ENCODE measurements at regions not wholly inside any gene's neighbourhood (a gene's known extent, or its start where the extent isn't known, plus 50 kb on each side); places are given as distances from the start of the nearest gene placed in this dataset.

GRCh38 chrX:95325185-95325584 lies 1359.5 kb upstream of the DIAPH2 start:
- H3K36me3 ChIP-seq (ENCODE audit: low read depth, missing control alignments): no peaks in the 10 kb centered on the region
- DNase-seq: no peak
- no peaks in the 10 kb centered on the region for H3K27me3 ChIP-seq
- H3K4me1 ChIP-seq: no peaks in the 10 kb centered on the region
- no peak for TF ChIP-seq POLR2A (IDR thresholded peaks at IDR 0.05)
- no peaks in the 10 kb centered on the region for H3K9me3 ChIP-seq
- 53 to 61% methylated on average over 2 of the region's 2 CpGs for WGBS, 2 donors
- no peak overlapping the region for H3K4me3 ChIP-seq
- no peak overlapping the region for H3K27ac ChIP-seq
- intact Hi-C loops (cut with DNase I; ENCODE audit: low total_unique reads): no loop called here

- Histone ChIP-seq H3K4me3 (no peak overlapping the region), H3K36me3 (ENCODE audit: low read depth, missing control alignments) (no peaks in the 10 kb centered on the region), H3K27ac (no peak overlapping the region), H3K27me3 (no peaks in the 10 kb centered on the region), H3K9me3 (no peaks in the 10 kb centered on the region), H3K4me1 (no peaks in the 10 kb centered on the region)
- DNase-seq: no peak
- intact Hi-C loops (cut with DNase I; ENCODE audit: low total_unique reads): no loop called here
- TF ChIP-seq CTCF (IDR thresholded peaks at IDR 0.05): no peak
- no peak for TF ChIP-seq POLR2A (IDR thresholded peaks at IDR 0.05)
- WGBS, 2 donors: 60 to 100% methylated on average over 1 to 2 of the region's 2 CpGs
Measured at GRCh38 chrX:95330292-95330691, 1354.3 kb upstream of the DIAPH2 start.

GRCh38 chrX:95332530-95332929 lies 1352.1 kb upstream of the DIAPH2 start:
- intact Hi-C loops (cut with DNase I; ENCODE audit: low total_unique reads): no loop called here
- H3K9me3 ChIP-seq: no peaks in the 10 kb centered on the region
- H3K27me3 ChIP-seq: no peaks in the 10 kb centered on the region
- H3K4me3 ChIP-seq: no peak overlapping the region
- H3K27ac ChIP-seq: no peak overlapping the region
- no peak for DNase-seq
- no peaks in the 10 kb centered on the region for H3K36me3 ChIP-seq (ENCODE audit: low read depth, missing control alignments)
- TF ChIP-seq POLR2A (IDR thresholded peaks at IDR 0.05): no peak
- no peak for TF ChIP-seq CTCF (IDR thresholded peaks at IDR 0.05)
- no peaks in the 10 kb centered on the region for H3K4me1 ChIP-seq
- WGBS, 2 donors: 0 to 10% methylated on average over 1 to 8 of the region's 8 CpGs

- TF ChIP-seq CTCF (IDR thresholded peaks at IDR 0.05) (no peak), POLR2A (IDR thresholded peaks at IDR 0.05) (no peak)
- Histone ChIP-seq H3K4me3 (no peak overlapping the region), H3K27me3 (no peaks in the 10 kb centered on the region), H3K36me3 (ENCODE audit: low read depth, missing control alignments) (no peaks in the 10 kb centered on the region), H3K4me1 (no peaks in the 10 kb centered on the region), H3K27ac (no peak overlapping the region), H3K9me3 (no peaks in the 10 kb centered on the region)
- DNase-seq: no peak
- WGBS, 2 donors: 39 to 40% methylated on average over 3 of the region's 3 CpGs
- intact Hi-C loops (cut with DNase I; ENCODE audit: low total_unique reads): no loop called here
Measured at GRCh38 chrX:95346856-95347255, 1337.8 kb upstream of the DIAPH2 start.

- Histone ChIP-seq H3K4me1 (no peaks in the 10 kb centered on the region), H3K36me3 (ENCODE audit: low read depth, missing control alignments) (no peaks in the 10 kb centered on the region), H3K9me3 (no peaks in the 10 kb centered on the region), H3K27me3 (no peaks in the 10 kb centered on the region), H3K27ac (no peak overlapping the region), H3K4me3 (no peak overlapping the region)
- intact Hi-C loops (cut with DNase I; ENCODE audit: low total_unique reads): no loop called here
- WGBS, 2 donors: 46 to 49% methylated on average over 6 of the region's 6 CpGs
- TF ChIP-seq POLR2A (IDR thresholded peaks at IDR 0.05) (no peak), CTCF (IDR thresholded peaks at IDR 0.05) (no peak)
- DNase-seq: no peak
Measured at GRCh38 chrX:95350774-95351488, 1333.7 kb upstream of the DIAPH2 start.
